HCT116 (cell line): ENCODE measurements at regions not wholly inside any gene's neighbourhood (a gene's known extent, or its start where the extent isn't known, plus 50 kb on each side); places are given as distances from the start of the nearest gene placed in this dataset.

Experiments used
- ATAC-seq: fragments of 200-7000 bp; cut with Tn5 transposase; 2 replicates; pipeline ENCODE4 v1.9.1; 2020; ENCODE audit warnings: mild to moderate bottlenecking, moderate library complexity
- BruUV-seq: library from RNA; stranded (reverse); fragments of 400-500 nt; replicated peaks from 2 replicates; lab custom pipeline; 2021; lab: Mats Ljungman, UMichigan
- CTCF ChIA-PET: fragments of 300-600 bp; sonication (Branson Sonifier 250); formaldehyde crosslinking; loops from one replicate; lab custom pipeline; 2021; ENCODE audit warnings: antibody characterized with exemption; lab: Charles Lee
- POLR2A ChIA-PET: fragments of 300-600, 350-600 bp; sonication (Branson Sonifier 250); formaldehyde crosslinking; loops from one replicate; lab custom pipeline; 2021; ENCODE audit warnings: antibody characterized with exemption; lab: Charles Lee
- RAD21 ChIA-PET, 2 experiments: fragments of 300-600 bp; sonication (Branson Sonifier 250); formaldehyde crosslinking; loops; one replicate each; lab custom pipeline; 2023; ENCODE audit warnings: low total read pairs in 2 of 2; ENCODE audit not compliant: uncharacterized antibody in 2 of 2, unreplicated experiment in 2 of 2, low non-redundant PET in 1 of 2; lab: Charles Lee
- DNase-seq: peaks from one replicate; pipeline ENCODE4 v3.0.0-alpha.2; 2010; ENCODE audit warnings: low read depth, low spot score
- H2AFZ ChIP-seq: fragments of 200-600 bp; shearing (Covaris generic), sonication (generic); 2 replicates; pipeline ENCODE4 v1.6.1; 2017; ENCODE audit warnings: low read depth, mixed run types, mixed read lengths, antibody characterized with exemption, low read length; ENCODE audit not compliant: poor library complexity, severe bottlenecking
- H3K27ac ChIP-seq: 2 replicates; pipeline ENCODE4 v1.5.1; 2012; ENCODE audit warnings: low read depth, low read length
- H3K27me3 ChIP-seq: fragments of 200-600 bp; sonication (generic); 2 replicates; pipeline ENCODE4 v1.6.1; 2016; ENCODE audit warnings: mixed run types, low read length, mixed read lengths; ENCODE audit not compliant: insufficient read depth
- H3K36me3 ChIP-seq, 2 experiments: fragments of 200-500 bp in 1 of 2; fragments of 200-600 bp in 1 of 2; sonication (Bioruptor generic) in 1 of 2; sonication (generic) in 1 of 2; 2 replicates each; pipeline versions ENCODE4 v1.5.1 to v1.6.1; 2014 to 2016; ENCODE audit warnings: low read length in 2 of 2, inconsistent platforms in 1 of 2, mixed read lengths in 1 of 2, mixed run types in 1 of 2; ENCODE audit not compliant: insufficient read depth in 2 of 2, control insufficient read depth in 1 of 2
- H3K4me1 ChIP-seq, 2 experiments: fragments of 200-600 bp in 1 of 2; sonication (generic) in 1 of 2; 2 replicates each; pipeline versions ENCODE4 v1.5.1 to v1.6.1; 2012 to 2017; ENCODE audit warnings: low read length in 2 of 2, inconsistent platforms in 1 of 2, mild to moderate bottlenecking in 1 of 2, mixed read lengths in 1 of 2, mixed run types in 1 of 2, moderate library complexity in 1 of 2; ENCODE audit not compliant: insufficient read depth in 2 of 2, control insufficient read depth in 1 of 2
- H3K4me2 ChIP-seq: fragments of 200-600 bp; sonication (generic); 2 replicates; pipeline ENCODE4 v1.6.1; 2017; ENCODE audit warnings: mixed run types, low read length, mixed read lengths
- H3K4me3 ChIP-seq, 2 experiments: fragments of 200-600 bp in 1 of 2; sonication (generic) in 1 of 2; replicated peaks in 1 of 2; 2 replicates each; pipeline ENCODE4 v1.5.1; 2011 to 2016; ENCODE audit warnings: low read length in 2 of 2, control low read depth in 1 of 2, low read depth in 1 of 2, mild to moderate bottlenecking in 1 of 2, mixed read lengths in 1 of 2, mixed run types in 1 of 2
- H3K79me2 ChIP-seq: fragments of 200-600 bp; sonication (generic); 2 replicates; pipeline ENCODE4 v1.6.1; 2017; ENCODE audit warnings: mild to moderate bottlenecking, mixed run types, low read length, moderate library complexity, mixed read lengths; ENCODE audit not compliant: insufficient read depth
- H3K9ac ChIP-seq: fragments of 200-600 bp; sonication (generic); 2 replicates; pipeline ENCODE4 v1.6.1; 2016; ENCODE audit warnings: low read length, mixed read lengths
- H3K9me2 ChIP-seq: fragments of 200-600 bp; sonication (generic), shearing (Covaris generic); 2 replicates; pipeline ENCODE4 v1.6.1; 2017; ENCODE audit warnings: mixed run types, mild to moderate bottlenecking, moderate library complexity; ENCODE audit not compliant: insufficient read depth
- H3K9me3 ChIP-seq, 2 experiments: fragments of 200-500 bp in 1 of 2; fragments of 200-600 bp in 1 of 2; sonication (Bioruptor generic) in 1 of 2; sonication (generic) in 1 of 2; 2 replicates each; pipeline ENCODE4 v1.6.1; 2014 to 2017; ENCODE audit warnings: low read length in 2 of 2, mixed read lengths in 2 of 2, inconsistent platforms in 1 of 2, low read depth in 1 of 2, mild to moderate bottlenecking in 1 of 2, mixed run types in 1 of 2, moderate library complexity in 1 of 2; ENCODE audit not compliant: control insufficient read depth in 1 of 2, insufficient read depth in 1 of 2
- H4K20me1 ChIP-seq: fragments of 200-600 bp; sonication (generic), shearing (Covaris generic); 2 replicates; pipeline ENCODE4 v1.6.1; 2017; ENCODE audit warnings: mixed run types, mild to moderate bottlenecking, moderate library complexity; ENCODE audit not compliant: insufficient read depth
- CBX3 ChIP-seq: IDR thresholded peaks from 2 replicates; pipeline ENCODE4 v1.6.1; 2012; ENCODE audit warnings: low read depth
- CEBPB ChIP-seq: IDR thresholded peaks from 2 replicates; pipeline ENCODE4 v1.6.1; 2012; ENCODE audit warnings: low read depth
- EGR1 ChIP-seq: IDR thresholded peaks from 2 replicates; pipeline ENCODE4 v1.6.1; 2012; ENCODE audit warnings: low read depth
- ELF1 ChIP-seq: IDR thresholded peaks from 2 replicates; pipeline ENCODE4 v1.6.1; 2012; ENCODE audit warnings: low read depth, borderline replicate concordance
- EZH2phosphoT487 ChIP-seq: fragments of 200-600 bp; IDR thresholded peaks from 2 replicates; pipeline ENCODE4 v1.6.1; 2018; ENCODE audit warnings: antibody characterized with exemption, borderline replicate concordance
- FOSL1 ChIP-seq: IDR thresholded peaks from 2 replicates; pipeline ENCODE4 v1.6.1; 2012; ENCODE audit warnings: low read depth
- POLR2AphosphoS5 ChIP-seq: IDR thresholded peaks from 2 replicates; pipeline ENCODE4 v1.6.1; 2011; ENCODE audit warnings: mild to moderate bottlenecking, low read depth, low read length, moderate library complexity
- RAD21 ChIP-seq: IDR thresholded peaks from 2 replicates; pipeline ENCODE4 v1.6.1; 2012; ENCODE audit warnings: low read depth, mild to moderate bottlenecking
- SIN3A ChIP-seq: IDR thresholded peaks from 2 replicates; pipeline ENCODE4 v1.6.1; 2012; ENCODE audit warnings: low read depth
- SP1 ChIP-seq: IDR thresholded peaks from 2 replicates; pipeline ENCODE4 v1.6.1; 2012; ENCODE audit warnings: low read depth
- SRF ChIP-seq: IDR thresholded peaks from 2 replicates; pipeline ENCODE4 v1.6.1; 2012; ENCODE audit warnings: low read depth
- TCF7L2 ChIP-seq: IDR thresholded peaks from 2 replicates; pipeline ENCODE4 v1.7.0; 2011; ENCODE audit warnings: borderline replicate concordance, inconsistent platforms; ENCODE audit not compliant: insufficient read depth, insufficient read length; ENCODE audit errors: extremely low read depth
- YY1 ChIP-seq: IDR thresholded peaks from 2 replicates; pipeline ENCODE4 v1.6.1; 2011; ENCODE audit warnings: low read length, low read depth, moderate library complexity, mild to moderate bottlenecking; ENCODE audit not compliant: insufficient replicate concordance; ENCODE audit errors: extremely low read depth
- ZFX ChIP-seq: fragments of 450-650 bp; IDR thresholded peaks from 2 replicates; pipeline ENCODE4 v1.6.1; 2017
- intact Hi-C: fragments of 100-400 bp; cut with micrococcal nuclease; formaldehyde crosslinking; loops from 2 replicates; pipeline ENCODE4 v1.10.0; 2022
- TF ChIP-seq, protein P1 (sequence below): IDR thresholded peaks from 2 replicates; pipeline ENCODE4 v1.6.1; 2012
- TF ChIP-seq, protein P2 (sequence below): IDR thresholded peaks from 2 replicates; pipeline ENCODE4 v1.6.1; 2011; ENCODE audit warnings: mild to moderate bottlenecking, low read length, moderate library complexity; ENCODE audit not compliant: insufficient replicate concordance; ENCODE audit errors: extremely low read depth
- TF ChIP-seq, protein P3 (sequence below): IDR thresholded peaks from 2 replicates; pipeline ENCODE4 v1.6.1; 2012; ENCODE audit warnings: low read depth

DNA sequence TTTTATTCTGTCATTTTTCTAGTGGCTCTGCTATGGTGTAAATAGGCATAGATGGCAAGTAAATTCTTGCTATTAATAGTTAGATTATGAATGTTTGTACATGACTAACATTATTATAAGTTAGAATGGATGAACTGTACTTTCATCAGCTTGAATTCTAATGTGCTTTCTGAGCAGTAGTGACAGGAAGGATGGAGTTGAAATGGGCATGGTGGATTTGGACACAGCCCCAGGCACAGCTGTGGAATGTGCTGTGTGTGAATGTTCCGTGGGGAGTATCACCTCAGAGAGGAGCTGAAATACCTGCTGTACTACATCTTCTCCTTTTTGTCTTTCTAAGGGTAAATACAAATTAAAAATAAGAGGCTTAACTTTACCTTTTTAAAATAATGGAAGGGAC lies 66.8 kb downstream of the FBXO5 start (continued):
- no peak for TF ChIP-seq SRF

DNA sequence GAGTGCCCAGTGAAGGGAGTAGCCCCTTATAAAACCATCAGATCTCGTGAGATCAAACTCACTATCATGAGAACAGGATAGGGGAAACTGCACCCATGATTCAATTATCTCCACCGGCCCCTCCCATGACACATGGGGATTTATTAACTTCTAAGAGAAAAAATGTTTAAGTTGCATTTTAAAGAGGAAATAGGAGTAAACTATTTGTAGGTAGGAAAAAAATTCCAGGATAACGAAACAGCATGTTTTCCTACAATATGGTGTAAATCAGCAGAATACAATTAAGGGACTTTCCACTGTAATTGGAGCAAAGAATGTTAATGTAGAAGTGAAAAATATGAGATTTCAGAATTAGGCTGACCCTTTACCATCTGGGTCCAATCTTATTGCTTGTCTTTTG lies 63.9 kb downstream of the FBXO5 start:
- H4K20me1 ChIP-seq, result no peaks in the 10 kb centered on the region
- ChIA-PET CTCF (no interaction called here), POLR2A (no interaction called here), RAD21 (no interaction called here)
- intact Hi-C loops, result no loop called here
- no TSS peak for BruUV-seq
- no peak overlapping the region for H3K4me3 ChIP-seq
- no peak overlapping the region for H2AFZ ChIP-seq
- H3K27me3 ChIP-seq, result peaks cover 14% of the 10 kb centered on the region; the same call in 1 of the 2 replicates
- TF ChIP-seq, protein P1, sequence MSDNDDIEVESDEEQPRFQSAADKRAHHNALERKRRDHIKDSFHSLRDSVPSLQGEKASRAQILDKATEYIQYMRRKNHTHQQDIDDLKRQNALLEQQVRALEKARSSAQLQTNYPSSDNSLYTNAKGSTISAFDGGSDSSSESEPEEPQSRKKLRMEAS, result no peak
- TF ChIP-seq YY1 (no peak), ELF1 (no peak), CEBPB (no peak), RAD21 (no peak), EGR1 (no peak), SRF (no peak), TCF7L2 (no peak), FOSL1 (no peak), SIN3A (no peak), EZH2phosphoT487 (no peak), SP1 (no peak), POLR2AphosphoS5 (no peak), ZFX (no peak), CBX3 (no peak)
- TF ChIP-seq, protein P2, sequence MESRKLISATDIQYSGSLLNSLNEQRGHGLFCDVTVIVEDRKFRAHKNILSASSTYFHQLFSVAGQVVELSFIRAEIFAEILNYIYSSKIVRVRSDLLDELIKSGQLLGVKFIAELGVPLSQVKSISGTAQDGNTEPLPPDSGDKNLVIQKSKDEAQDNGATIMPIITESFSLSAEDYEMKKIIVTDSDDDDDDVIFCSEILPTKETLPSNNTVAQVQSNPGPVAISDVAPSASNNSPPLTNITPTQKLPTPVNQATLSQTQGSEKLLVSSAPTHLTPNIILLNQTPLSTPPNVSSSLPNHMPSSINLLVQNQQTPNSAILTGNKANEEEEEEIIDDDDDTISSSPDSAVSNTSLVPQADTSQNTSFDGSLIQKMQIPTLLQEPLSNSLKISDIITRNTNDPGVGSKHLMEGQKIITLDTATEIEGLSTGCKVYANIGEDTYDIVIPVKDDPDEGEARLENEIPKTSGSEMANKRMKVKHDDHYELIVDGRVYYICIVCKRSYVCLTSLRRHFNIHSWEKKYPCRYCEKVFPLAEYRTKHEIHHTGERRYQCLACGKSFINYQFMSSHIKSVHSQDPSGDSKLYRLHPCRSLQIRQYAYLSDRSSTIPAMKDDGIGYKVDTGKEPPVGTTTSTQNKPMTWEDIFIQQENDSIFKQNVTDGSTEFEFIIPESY, result no peak
- TF ChIP-seq, protein P3, sequence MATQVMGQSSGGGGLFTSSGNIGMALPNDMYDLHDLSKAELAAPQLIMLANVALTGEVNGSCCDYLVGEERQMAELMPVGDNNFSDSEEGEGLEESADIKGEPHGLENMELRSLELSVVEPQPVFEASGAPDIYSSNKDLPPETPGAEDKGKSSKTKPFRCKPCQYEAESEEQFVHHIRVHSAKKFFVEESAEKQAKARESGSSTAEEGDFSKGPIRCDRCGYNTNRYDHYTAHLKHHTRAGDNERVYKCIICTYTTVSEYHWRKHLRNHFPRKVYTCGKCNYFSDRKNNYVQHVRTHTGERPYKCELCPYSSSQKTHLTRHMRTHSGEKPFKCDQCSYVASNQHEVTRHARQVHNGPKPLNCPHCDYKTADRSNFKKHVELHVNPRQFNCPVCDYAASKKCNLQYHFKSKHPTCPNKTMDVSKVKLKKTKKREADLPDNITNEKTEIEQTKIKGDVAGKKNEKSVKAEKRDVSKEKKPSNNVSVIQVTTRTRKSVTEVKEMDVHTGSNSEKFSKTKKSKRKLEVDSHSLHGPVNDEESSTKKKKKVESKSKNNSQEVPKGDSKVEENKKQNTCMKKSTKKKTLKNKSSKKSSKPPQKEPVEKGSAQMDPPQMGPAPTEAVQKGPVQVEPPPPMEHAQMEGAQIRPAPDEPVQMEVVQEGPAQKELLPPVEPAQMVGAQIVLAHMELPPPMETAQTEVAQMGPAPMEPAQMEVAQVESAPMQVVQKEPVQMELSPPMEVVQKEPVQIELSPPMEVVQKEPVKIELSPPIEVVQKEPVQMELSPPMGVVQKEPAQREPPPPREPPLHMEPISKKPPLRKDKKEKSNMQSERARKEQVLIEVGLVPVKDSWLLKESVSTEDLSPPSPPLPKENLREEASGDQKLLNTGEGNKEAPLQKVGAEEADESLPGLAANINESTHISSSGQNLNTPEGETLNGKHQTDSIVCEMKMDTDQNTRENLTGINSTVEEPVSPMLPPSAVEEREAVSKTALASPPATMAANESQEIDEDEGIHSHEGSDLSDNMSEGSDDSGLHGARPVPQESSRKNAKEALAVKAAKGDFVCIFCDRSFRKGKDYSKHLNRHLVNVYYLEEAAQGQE, result no peak
- no peak for DNase-seq
- no peaks in the 10 kb centered on the region for H3K36me3 ChIP-seq
- no peaks in the 10 kb centered on the region for H3K79me2 ChIP-seq
- H3K9me3 ChIP-seq, result no peaks in the 10 kb centered on the region
- H3K27ac ChIP-seq, result no peak overlapping the region
- no peak overlapping the region for H3K9ac ChIP-seq
- ATAC-seq, result no peak
- H3K4me2 ChIP-seq, result no peak overlapping the region
- no peaks in the 10 kb centered on the region for H3K9me2 ChIP-seq
- no peaks in the 10 kb centered on the region for H3K4me1 ChIP-seq
